ENCODE measurements at regions not wholly inside any gene's neighbourhood (a gene's known extent, or its start where the extent isn't known, plus 50 kb on each side); places are given as distances from the start of the nearest gene placed in this dataset.

GRCh38 chr2:194319222-194319992 lies 1337.6 kb upstream of the SLC39A10 start:
- TF ChIP-seq CTCF (conservative IDR thresholded peaks at IDR 0.05) = peak; percentile 27; the same call in 1 of the 2 replicates
- no peak for TF ChIP-seq EZH2 (IDR thresholded peaks at IDR 0.05; ENCODE audit: low read depth)

Data from PC-9 (cell line).